SK-N-SH treated with all-trans-retinoic acid at 6 μM for 48 hours (cell line): ENCODE measurements at regions not wholly inside any gene's neighbourhood (a gene's known extent, or its start where the extent isn't known, plus 50 kb on each side); places are given as distances from the start of the nearest gene placed in this dataset.
"Not testable (repeated sequence)": the region's sequence is repeated elsewhere in the genome, so short reads cannot be mapped to it uniquely, and the experiment has no call there.

Experiments used
- ATAC-seq: fragments of 200-7000 bp; cut with Tn5 transposase; 3 replicates; pipeline ENCODE4 v1.9.1; 2020; ENCODE audit warnings: mild to moderate bottlenecking, moderate library complexity
- ARNTL ChIP-seq: fragments of 450-650 bp; formaldehyde crosslinking; IDR thresholded peaks from 2 replicates; pipeline ENCODE4 v1.5.0; 2020; ENCODE audit warnings: low read depth, mild to moderate bottlenecking, moderate library complexity, borderline replicate concordance
- BACH2 ChIP-seq: fragments of 250-450 bp; sonication (Bioruptor Pico); IDR thresholded peaks from 2 replicates; pipeline ENCODE4 v1.9.0; 2021; ENCODE audit warnings: mild to moderate bottlenecking, borderline replicate concordance
- CREB5 ChIP-seq: fragments of 250-450 bp; sonication (Bioruptor Pico); IDR thresholded peaks from 2 replicates; pipeline ENCODE4 v1.5.1; 2020; ENCODE audit warnings: low read depth, mild to moderate bottlenecking, moderate library complexity
- CSDC2 ChIP-seq: fragments of 250-450 bp; sonication (Bioruptor Pico); IDR thresholded peaks from 2 replicates; pipeline ENCODE4 v1.5.0; 2020; ENCODE audit warnings: mild to moderate bottlenecking, moderate library complexity
- GLIS3 ChIP-seq: fragments of 250-450 bp; sonication (Bioruptor Pico); IDR thresholded peaks from 2 replicates; pipeline ENCODE4 v1.5.0; 2020; ENCODE audit warnings: mild to moderate bottlenecking, moderate library complexity
- ISL1 ChIP-seq: fragments of 250-450 bp; sonication (Bioruptor Pico); IDR thresholded peaks from 2 replicates; pipeline ENCODE4 v2.1.2; 2022; ENCODE audit warnings: mild to moderate bottlenecking, moderate library complexity
- OSR1 ChIP-seq: fragments of 250-450 bp; sonication (Bioruptor Pico); IDR thresholded peaks from 2 replicates; pipeline ENCODE4 v1.8.0; 2022; ENCODE audit warnings: moderate library complexity, mild to moderate bottlenecking, inconsistent platforms
- PATZ1 ChIP-seq: fragments of 250-450 bp; sonication (Bioruptor Pico); IDR thresholded peaks from 2 replicates; pipeline ENCODE4 v1.8.0; 2020; ENCODE audit warnings: mild to moderate bottlenecking, moderate library complexity, borderline replicate concordance
- PPARA ChIP-seq: fragments of 250-450 bp; sonication (Bioruptor Pico); IDR thresholded peaks from 2 replicates; pipeline ENCODE4 v1.5.0; 2020; ENCODE audit warnings: mild to moderate bottlenecking, borderline replicate concordance
- RARB ChIP-seq: fragments of 250-450 bp; sonication (Bioruptor Pico); IDR thresholded peaks from 2 replicates; pipeline ENCODE4 v1.8.0; 2021; ENCODE audit warnings: mild to moderate bottlenecking, moderate library complexity
- SNAI2 ChIP-seq: fragments of 250-450 bp; sonication (Bioruptor Pico); IDR thresholded peaks from 2 replicates; pipeline ENCODE4 v1.5.0; 2020; ENCODE audit warnings: mild to moderate bottlenecking, moderate library complexity
- TCF4 ChIP-seq: fragments of 250-450 bp; sonication (Bioruptor Pico); IDR thresholded peaks from 2 replicates; pipeline ENCODE4 v1.8.0; 2021; ENCODE audit warnings: mild to moderate bottlenecking, moderate library complexity, borderline replicate concordance
- ZFP3 ChIP-seq: fragments of 250-450 bp; sonication (Bioruptor Pico); IDR thresholded peaks from 2 replicates; pipeline ENCODE4 v1.5.0; 2020; ENCODE audit warnings: mild to moderate bottlenecking, moderate library complexity
- ZFP30 ChIP-seq: fragments of 450-650 bp; formaldehyde crosslinking; IDR thresholded peaks from 2 replicates; pipeline ENCODE4 v1.5.0; 2022; ENCODE audit warnings: mild to moderate bottlenecking, moderate library complexity
- ZNF565 ChIP-seq: fragments of 450-650 bp; formaldehyde crosslinking; conservative IDR thresholded peaks from 2 replicates; pipeline ENCODE4 v1.5.0; 2020; ENCODE audit warnings: low read depth, mild to moderate bottlenecking, moderate library complexity
- ZNF70 ChIP-seq: fragments of 450-650 bp; formaldehyde crosslinking; IDR thresholded peaks from 2 replicates; pipeline ENCODE4 v1.5.0; 2020; ENCODE audit warnings: mild to moderate bottlenecking, moderate library complexity
- ZNF8 ChIP-seq: fragments of 450-650 bp; formaldehyde crosslinking; IDR thresholded peaks from 2 replicates; pipeline ENCODE4 v1.5.0; 2020; ENCODE audit warnings: mild to moderate bottlenecking, moderate library complexity
- TF ChIP-seq, protein P1 (sequence below): fragments of 250-450 bp; sonication (Bioruptor Pico); IDR thresholded peaks from 2 replicates; pipeline ENCODE4 v1.5.0; 2020; ENCODE audit warnings: mild to moderate bottlenecking, moderate library complexity
- TF ChIP-seq, protein P2 (sequence below): fragments of 250-450 bp; sonication (Bioruptor Pico); IDR thresholded peaks from 2 replicates; pipeline ENCODE4 v1.5.1; 2021; ENCODE audit warnings: mild to moderate bottlenecking, moderate library complexity

GRCh38 chr4:114323841-114324240, 274.8 kb upstream of the UGT8 start (continued):
- TF ChIP-seq BACH2 (CRISPR knock-in tag) (no peak), ZNF565 (CRISPR knock-in tag) (no peak), PATZ1 (CRISPR knock-in tag) (no peak)

GRCh38 chr4:114326358-114326757, 272.2 kb upstream of the UGT8 start:
- no peak for ATAC-seq
- TF ChIP-seq, protein P1, sequence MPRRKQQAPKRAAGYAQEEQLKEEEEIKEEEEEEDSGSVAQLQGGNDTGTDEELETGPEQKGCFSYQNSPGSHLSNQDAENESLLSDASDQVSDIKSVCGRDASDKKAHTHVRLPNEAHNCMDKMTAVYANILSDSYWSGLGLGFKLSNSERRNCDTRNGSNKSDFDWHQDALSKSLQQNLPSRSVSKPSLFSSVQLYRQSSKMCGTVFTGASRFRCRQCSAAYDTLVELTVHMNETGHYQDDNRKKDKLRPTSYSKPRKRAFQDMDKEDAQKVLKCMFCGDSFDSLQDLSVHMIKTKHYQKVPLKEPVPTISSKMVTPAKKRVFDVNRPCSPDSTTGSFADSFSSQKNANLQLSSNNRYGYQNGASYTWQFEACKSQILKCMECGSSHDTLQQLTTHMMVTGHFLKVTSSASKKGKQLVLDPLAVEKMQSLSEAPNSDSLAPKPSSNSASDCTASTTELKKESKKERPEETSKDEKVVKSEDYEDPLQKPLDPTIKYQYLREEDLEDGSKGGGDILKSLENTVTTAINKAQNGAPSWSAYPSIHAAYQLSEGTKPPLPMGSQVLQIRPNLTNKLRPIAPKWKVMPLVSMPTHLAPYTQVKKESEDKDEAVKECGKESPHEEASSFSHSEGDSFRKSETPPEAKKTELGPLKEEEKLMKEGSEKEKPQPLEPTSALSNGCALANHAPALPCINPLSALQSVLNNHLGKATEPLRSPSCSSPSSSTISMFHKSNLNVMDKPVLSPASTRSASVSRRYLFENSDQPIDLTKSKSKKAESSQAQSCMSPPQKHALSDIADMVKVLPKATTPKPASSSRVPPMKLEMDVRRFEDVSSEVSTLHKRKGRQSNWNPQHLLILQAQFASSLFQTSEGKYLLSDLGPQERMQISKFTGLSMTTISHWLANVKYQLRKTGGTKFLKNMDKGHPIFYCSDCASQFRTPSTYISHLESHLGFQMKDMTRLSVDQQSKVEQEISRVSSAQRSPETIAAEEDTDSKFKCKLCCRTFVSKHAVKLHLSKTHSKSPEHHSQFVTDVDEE (CRISPR knock-in tag), result 0 out of 2 replicates have a peak, but pooled peaks have one; percentile 21
- TF ChIP-seq RARB (CRISPR knock-in tag) (no peak), CREB5 (CRISPR knock-in tag) (no peak), OSR1 (CRISPR knock-in tag) (no peak), ZNF565 (CRISPR knock-in tag) (no peak), ISL1 (CRISPR knock-in tag) (no peak), BACH2 (CRISPR knock-in tag) (no peak), PPARA (no peak), CSDC2 (no peak), SNAI2 (CRISPR knock-in tag) (no peak), ARNTL (CRISPR knock-in tag) (no peak), ZNF70 (no peak), ZFP3 (no peak), ZFP30 (CRISPR knock-in tag) (no peak), TCF4 (CRISPR knock-in tag) (peak; percentile 77; the same call in 1 of the 2 replicates)

DNA sequence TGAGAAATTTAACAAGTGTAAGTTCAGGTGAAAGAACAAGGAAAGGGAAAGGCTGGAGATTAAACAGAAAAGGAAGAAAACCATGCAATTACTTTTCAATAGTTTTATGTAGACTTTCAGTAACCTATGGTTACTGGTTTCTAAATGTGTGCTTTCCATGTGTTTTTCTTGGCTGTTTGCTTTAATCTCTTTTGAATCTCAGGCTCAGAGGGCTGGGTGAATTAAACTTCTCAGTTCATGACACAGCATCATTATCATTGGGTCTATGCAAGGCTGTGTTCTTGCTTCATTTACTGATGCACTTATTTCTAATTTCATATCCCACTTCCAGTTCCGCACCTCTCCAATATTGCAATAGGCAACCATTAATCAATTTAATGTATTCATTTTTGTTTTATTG, 266.5 kb upstream of the UGT8 start:
- no peak for ATAC-seq
- no peak for TF ChIP-seq ZFP30 (CRISPR knock-in tag)
- TF ChIP-seq ZNF565 (CRISPR knock-in tag), result no peak
- TF ChIP-seq RARB (CRISPR knock-in tag), result no peak
- no peak for TF ChIP-seq GLIS3 (CRISPR knock-in tag)
- TF ChIP-seq, protein P2, sequence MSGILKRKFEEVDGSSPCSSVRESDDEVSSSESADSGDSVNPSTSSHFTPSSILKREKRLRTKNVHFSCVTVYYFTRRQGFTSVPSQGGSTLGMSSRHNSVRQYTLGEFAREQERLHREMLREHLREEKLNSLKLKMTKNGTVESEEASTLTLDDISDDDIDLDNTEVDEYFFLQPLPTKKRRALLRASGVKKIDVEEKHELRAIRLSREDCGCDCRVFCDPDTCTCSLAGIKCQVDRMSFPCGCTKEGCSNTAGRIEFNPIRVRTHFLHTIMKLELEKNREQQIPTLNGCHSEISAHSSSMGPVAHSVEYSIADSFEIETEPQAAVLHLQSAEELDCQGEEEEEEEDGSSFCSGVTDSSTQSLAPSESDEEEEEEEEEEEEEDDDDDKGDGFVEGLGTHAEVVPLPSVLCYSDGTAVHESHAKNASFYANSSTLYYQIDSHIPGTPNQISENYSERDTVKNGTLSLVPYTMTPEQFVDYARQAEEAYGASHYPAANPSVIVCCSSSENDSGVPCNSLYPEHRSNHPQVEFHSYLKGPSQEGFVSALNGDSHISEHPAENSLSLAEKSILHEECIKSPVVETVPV (CRISPR knock-in tag), result no peak
- TF ChIP-seq BACH2 (CRISPR knock-in tag), result no peak
- no peak for TF ChIP-seq PATZ1 (CRISPR knock-in tag)

DNA sequence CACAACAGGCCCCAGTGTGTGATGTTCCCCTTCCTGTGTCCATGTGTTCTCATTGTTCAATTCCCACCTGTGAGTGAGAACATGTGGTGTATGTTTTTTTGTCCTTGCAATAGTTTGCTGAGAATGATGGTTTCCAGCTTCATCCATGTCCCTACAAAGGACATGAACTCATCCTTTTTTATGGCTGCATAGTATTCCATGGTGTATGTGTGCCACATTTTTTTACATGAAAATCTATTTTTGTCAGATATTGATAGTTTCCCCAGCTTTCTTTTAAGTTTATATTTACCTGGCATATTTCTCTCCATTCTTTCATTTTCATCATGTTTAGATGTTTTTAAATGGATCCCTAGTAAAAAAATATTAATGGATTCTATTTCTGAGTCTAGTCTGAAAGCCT, 264.2 kb upstream of the UGT8 start:
- not testable (repeated sequence) for ATAC-seq

More for the DNA sequence above, 264.2 kb upstream of the UGT8 start:
- TF ChIP-seq ZNF8, result peak; percentile 92
- TF ChIP-seq SNAI2 (CRISPR knock-in tag), result 0 out of 2 replicates have a peak, but pooled peaks have one; percentile 45
